RPMI7951 (cell line): ENCODE measurements at regions not wholly inside any gene's neighbourhood (a gene's known extent, or its start where the extent isn't known, plus 50 kb on each side); places are given as distances from the start of the nearest gene placed in this dataset.
"Not testable (repeated sequence)": the region's sequence is repeated elsewhere in the genome, so short reads cannot be mapped to it uniquely, and the experiment has no call there.

Experiments used
- DNase-seq: peaks from one replicate; pipeline ENCODE4 v3.0.0-alpha.2; 2012; ENCODE audit warnings: low read depth

DNA sequence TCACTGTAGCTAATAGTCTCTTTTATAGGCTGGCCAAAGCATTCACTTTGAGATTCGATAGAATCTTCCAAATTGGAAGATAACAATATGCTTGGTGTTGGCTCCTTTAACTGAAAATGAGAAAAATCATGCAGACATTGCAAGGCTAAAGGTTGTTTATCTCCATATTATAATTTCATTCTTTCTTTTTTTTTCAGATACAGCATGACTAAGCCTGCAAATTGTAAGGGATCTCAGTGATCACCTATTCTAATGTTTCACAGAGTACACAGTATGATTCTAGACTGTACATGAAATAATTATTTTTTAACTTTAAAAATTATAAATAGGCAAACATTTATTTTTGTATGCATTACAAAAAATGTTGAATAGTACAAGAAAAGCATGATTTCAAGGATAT, 451.7 kb upstream of the DDI1 start:
- DNase-seq: no peak

DNA sequence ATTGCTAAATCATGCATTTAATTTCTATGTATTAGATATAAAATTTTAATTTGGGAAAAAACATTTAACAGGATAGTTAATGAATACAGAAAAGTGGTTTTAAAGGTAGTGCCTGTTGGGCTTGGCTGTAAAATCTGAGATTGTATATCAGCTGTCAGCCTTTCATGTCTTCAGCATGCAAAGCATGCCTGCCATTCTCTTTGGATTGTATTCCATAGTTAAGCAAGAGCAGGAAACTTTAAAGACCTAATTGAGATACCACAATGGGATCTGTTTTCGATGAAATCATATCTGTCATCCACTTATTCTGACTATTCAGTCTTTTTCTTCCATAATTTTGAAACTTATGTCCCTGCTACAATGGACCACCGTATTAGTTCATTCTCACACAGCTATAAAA, 451.0 kb upstream of the DDI1 start:
- no peak for DNase-seq

DNA sequence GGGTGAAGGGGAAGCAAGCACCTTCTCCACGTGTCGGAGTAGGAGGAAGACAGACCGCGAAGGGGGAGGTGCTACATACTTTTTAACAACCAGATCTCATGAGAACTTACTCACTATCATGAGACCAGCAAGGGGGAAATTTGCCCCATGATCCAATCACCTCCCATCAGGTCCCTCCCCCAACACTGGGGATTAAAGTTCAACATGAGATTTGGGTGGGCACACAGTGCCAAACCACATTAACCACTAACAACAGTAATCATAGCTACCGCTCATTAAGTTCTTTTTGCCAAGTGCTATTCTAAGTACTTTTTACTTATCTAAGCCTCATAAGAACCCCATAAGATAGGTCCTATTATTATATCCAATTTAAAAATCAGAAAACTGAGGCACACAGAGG, 450.5 kb upstream of the DDI1 start:
- DNase-seq: no peak

GRCh38 chr11:103586756-103587155, 449.7 kb upstream of the DDI1 start:
- peak; percentile 33 for DNase-seq

DNA sequence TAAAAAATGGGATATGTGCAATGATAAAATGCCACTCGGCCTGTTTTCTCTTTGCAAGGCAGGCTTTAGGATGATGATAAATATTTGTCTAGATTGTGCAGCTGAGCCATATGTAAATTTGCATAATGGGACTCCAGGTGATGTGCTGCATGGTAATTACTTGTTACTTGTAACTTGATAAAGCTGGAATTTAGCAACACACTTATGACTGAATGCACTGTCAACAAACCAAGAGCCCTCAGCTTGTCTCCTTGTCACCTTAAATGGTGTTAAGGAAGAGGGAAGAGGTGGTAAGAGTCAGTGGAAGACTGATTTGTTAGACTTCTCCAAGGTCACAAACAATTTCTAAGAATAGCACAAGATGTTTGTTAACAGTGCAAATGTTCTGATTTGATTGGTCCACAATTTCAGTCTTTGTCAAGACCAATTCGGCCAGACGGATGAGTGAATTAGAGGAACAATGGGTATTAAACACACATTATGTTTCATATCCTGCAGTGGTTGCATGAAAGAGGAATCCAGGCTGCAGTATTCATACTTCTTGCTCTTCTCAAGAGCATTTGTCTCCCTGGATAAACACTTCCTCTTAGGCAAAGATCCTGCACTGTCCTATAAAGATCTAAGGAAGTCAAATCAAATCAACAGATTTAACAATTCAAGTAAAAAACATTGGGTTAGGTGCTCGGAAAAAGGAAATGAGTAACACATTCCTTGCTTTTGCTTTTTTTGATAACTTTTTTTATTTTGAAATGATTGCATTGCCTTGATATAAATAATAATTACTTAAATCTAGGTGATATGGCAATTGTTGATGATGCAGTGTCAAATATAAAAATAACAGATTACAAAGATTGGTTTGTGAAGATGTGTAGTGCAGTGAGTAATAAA, 448.3 kb upstream of the DDI1 start:
- no peak for DNase-seq

DNA sequence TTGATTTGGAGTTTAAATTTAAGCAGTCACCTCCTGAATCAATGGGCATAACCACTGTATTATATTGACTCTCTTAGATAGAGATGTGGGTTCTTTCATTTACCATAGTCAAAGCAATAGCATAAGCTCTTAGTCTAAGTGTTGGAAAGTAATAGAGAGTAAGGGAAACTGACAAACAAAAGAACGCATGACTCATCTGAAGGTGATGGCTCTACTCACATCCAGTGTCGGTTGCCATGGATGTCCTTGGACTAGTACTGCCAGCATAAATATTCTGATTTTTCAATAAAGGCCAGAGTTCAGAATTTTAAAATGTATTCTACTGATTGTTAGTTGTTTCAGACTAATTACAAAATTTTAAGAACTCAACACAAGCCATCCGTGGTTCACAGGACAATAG, 444.9 kb upstream of the DDI1 start:
- DNase-seq: no peak

- DNase-seq: no peak
Measured at GRCh38 chr11:103594283-103594682, 442.2 kb upstream of the DDI1 start.

DNA sequence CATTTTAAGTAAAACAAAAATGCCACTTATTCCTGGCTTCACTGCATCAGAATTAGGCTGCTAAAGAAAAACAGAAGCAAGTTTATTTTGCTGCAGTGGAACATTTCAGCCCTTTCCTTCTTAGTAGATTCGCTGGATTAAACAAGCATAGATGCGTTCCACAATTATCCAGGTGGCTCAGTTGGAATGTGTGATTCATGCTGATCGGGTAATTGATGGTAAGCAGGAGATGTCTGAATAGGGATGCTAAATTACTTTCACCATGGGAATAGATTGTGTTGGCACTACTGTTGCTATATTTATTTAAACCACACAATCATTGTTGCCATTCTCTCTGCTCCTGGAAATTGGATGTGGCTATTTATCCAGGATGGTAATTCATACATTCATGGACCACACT, 440.1 kb upstream of the DDI1 start:
- peak; percentile 9 for DNase-seq

DNA sequence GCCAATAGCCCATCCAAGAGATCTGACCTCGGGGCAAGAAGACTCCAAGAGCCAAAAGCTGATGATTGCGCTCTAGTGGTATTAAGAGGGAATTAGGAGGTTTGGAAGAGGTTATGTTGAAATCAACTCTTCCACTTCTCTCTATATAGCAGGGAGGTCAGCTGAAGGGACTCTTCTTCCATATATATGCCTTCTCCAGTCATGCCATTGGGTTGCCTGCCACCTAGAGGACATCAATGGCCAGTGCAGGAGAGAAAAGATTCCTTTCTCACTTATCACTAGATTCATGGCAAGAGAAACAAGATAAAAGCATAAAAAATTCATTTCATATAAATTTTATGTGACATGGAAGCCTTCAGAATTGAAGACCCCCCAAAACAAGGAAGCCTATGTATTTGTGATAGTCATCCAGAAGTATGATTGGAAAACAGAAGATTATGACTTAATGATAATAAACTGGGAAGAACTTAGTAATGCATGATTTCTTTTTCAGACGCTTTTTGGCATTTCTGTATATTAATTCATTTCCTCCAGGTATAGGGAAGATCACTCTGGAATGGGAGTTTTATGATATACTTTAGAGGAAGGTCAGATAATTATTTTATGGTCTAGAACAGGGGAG, 435.1 kb upstream of the DDI1 start:
- DNase-seq: peak; percentile 64

DNA sequence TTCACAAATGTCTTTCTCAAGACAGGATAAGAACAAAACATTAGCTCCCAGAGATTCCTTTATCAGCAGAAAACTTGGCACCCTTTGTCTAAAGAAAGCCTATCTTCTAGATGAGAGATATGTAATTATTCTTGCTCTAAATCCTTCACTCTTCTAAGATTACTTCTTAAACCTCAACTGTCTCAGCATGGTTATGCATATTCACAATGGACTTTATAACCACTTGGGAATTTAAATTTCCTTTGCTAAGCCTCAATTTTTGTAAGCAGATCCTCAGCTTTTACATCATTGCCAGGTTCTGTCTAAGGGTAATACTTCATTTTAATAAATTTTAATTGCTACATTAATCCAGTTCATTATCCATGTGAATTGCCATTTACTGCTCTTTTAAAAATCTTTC, 433.6 kb upstream of the DDI1 start:
- DNase-seq: no peak

- no peak for DNase-seq
Measured at GRCh38 chr11:103604310-103604709, 432.1 kb upstream of the DDI1 start.

GRCh38 chr11:103608566-103608965, 427.9 kb upstream of the DDI1 start:
- DNase-seq: peak; percentile 58

DNA sequence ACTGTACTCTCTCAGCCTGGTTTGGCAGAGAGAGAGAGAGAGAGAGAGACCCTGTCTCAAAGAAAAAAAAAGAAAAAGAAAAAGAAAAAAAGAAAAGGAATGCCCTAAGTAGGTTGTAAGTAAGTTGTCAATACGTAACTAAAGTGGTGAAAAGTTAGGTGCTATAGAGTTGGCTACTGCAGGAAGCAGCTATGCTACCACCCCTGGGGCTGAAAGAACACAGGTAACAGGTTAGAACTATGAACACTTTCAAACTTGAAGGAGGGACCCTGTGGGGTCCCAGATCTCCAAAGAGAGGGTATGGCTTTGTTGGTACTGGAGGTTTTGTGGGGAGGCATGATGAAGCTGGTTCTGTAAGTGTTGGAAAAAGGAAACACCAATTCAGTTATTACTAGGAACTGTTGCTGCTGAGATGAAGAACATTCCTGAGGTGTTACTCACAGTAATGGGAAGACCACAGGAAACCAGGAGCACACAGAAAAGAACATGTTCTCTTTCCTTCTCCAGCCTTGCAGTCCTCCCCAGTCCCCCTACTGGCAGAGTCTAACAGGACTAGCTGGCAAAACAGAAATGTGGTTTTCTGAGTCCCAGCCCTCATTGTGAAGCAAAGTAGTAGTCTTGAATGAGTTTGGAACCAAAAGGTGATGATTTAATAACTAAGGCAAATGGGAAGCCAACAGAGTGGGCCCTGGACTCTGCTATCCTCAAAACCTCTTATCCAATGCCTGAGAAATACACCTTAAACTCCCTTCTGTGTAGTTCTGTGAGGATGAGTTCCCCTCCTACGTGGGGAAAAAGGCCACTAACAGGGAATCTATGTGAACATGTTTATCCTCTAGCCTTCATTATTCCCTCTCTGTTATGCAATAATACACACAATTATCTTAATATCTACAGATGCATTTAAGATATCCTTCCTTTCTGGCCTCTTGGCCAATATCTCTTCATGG, 427.0 kb upstream of the DDI1 start:
- peak; percentile 95 for DNase-seq

DNA sequence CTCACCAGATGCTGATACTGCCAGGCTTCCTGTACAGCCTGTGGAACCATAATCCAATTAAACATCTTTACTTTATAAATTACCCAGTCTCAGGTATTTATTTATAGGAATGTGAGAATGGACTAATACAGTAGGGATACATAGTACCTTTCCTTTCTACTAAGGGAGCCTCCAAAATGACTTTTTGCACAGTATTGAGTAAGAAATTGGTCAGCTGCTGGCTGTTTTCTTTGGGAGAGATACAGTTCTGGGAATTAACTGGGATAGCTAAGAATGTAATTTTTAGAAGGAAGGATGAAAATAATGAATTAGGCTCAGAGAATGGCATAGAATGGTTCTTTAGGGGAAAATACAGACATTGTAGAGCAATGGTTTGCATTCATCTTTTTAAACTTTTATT, 426.0 kb upstream of the DDI1 start:
- no peak for DNase-seq

- DNase-seq: not testable (repeated sequence)
Measured at GRCh38 chr11:103611526-103612260, 424.7 kb upstream of the DDI1 start.

DNA sequence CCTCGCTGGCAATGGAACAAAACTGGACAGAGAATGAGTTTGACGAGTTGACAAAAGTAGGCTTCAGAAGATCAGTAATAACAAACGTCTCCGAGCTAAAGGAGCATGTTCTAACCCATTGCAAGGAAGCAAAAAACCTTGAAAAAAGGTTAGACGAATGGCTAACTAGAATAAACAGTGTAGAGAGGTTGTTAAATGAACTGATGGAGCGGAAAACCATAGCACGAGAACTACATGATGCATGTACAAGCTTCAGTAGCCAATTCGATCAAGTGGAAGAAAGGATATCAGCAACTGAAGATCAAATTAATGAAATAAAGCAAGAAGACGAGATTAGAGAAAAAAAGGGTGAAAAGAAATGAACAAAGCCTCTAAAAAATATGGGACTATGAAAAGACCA, 424.0 kb upstream of the DDI1 start:
- DNase-seq: not testable (repeated sequence)

DNA sequence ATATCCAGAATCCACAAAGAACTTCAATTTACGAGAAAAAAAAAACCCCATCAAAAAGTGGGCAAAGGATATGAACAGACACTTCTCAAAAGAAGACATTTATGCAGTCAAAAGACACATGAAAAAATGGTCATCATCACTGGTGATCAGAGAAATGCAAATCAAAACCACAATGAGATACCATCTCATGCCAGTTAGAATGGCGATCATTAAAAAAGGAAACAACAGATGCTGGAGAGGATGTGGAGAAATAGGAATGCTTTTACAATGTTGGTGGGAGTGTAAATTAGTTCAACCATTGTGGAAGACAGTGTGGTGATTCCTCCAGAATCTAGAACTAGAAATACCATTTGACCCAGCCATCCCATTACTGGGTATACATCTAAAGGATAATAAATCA, 419.9 kb upstream of the DDI1 start:
- DNase-seq: peak; percentile 57

- peak; percentile 83 for DNase-seq
Measured at GRCh38 chr11:103618528-103618927, 417.9 kb upstream of the DDI1 start.

GRCh38 chr11:103619480-103619879, 417.0 kb upstream of the DDI1 start:
- peak; percentile 37 for DNase-seq

DNA sequence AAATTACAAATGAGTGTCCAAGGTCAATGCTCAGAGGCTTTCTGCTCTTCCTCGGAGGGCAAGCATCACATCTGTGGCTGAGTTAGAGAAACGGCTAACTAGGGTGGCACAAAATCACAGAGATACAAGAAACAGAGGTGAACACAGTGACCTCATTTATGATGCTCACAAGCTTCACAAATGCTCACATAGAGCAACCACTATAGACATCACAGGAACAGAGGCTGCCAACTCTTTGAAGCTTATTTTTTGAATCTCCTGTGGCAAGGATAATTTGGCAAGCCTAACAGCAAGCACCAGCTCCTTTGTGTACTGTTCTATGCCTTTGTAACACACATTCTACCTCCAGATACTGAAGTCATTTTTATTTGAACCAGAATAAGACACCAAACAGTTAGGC, 416.5 kb upstream of the DDI1 start:
- peak; percentile 22 for DNase-seq

DNA sequence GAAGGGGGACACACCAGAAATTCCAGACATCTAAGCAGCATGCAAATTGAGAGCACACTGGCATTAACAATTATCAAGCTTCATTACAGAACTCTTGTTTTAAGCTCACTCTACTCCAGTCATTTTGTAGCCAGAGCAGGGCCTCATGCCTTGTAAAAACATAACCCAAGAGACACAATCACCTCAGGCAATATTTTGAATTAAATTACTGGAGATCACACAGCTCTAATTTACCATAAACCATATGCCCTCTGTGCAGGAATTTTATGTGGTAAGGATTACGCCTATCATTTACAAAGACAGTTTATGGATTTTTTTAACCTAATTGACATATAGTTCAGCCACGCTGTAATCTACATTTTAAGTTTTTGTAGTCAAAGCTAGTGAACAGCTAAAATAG, 414.1 kb upstream of the DDI1 start:
- peak; percentile 39 for DNase-seq

- no peak for DNase-seq
Measured at GRCh38 chr11:103623933-103624332, 412.5 kb upstream of the DDI1 start.
